GM21390 (cell line): ENCODE measurements at regions not wholly inside any gene's neighbourhood (a gene's known extent, or its start where the extent isn't known, plus 50 kb on each side); places are given as distances from the start of the nearest gene placed in this dataset.
"Not testable (repeated sequence)": the region's sequence is repeated elsewhere in the genome, so short reads cannot be mapped to it uniquely, and the experiment has no call there.

Experiments
- ATAC-seq: cut with Tn5 transposase; IDR thresholded peaks from one replicate; pipeline ENCODE4 v1.9.1; 2021; ENCODE audit not compliant: unreplicated experiment

GRCh38 chr3:194054961-194055360 is 81.0 kb upstream of the HES1 start:
- no peak for ATAC-seq

DNA sequence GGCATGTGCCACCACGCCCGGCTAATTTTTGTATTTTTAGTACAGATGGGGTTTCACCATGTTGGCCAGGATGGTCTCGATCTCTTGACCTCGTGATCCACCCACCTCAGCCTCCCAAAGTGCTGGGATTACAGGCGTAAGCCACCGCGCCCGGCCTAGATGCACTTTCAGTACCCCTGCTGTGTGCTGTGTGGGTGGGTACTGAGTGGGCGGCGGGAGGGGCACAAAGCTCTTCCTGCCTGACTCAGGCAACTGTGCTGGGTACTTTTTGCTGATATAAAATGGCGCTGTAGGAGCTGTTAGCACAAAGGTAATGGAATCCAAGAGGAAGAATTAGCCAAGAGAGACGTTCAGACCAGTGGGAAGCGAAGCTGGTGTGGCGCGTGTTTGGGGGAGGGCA is 79.6 kb upstream of the HES1 start:
- ATAC-seq, result not testable (repeated sequence)

- no peak for ATAC-seq
These were observed 79.1 kb upstream of the HES1 start for GRCh38 chr3:194056731-194057415.

GRCh38 chr3:194057570-194058188 is 78.3 kb upstream of the HES1 start:
- peak; percentile 33 for ATAC-seq

DNA sequence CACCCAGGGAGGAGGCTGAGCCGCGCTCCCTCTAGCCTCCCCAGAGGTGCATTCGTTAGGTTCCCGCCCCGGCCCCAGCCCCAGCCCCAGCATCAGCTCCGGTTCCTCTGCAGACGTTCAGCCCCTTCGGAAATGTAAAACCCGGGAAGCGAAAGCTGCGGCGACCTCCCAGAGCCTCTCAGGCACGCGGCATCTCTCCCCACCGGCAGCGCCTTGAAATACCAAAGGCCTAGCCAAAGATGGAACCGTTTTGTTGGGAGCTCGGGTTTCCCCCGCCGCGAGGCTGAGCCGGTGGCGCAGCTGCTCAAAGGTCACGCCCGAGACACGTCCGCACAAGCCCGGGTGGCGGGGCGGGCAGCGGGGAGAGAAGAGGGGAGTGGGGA is 77.8 kb upstream of the HES1 start:
- peak; percentile 70 for ATAC-seq

DNA sequence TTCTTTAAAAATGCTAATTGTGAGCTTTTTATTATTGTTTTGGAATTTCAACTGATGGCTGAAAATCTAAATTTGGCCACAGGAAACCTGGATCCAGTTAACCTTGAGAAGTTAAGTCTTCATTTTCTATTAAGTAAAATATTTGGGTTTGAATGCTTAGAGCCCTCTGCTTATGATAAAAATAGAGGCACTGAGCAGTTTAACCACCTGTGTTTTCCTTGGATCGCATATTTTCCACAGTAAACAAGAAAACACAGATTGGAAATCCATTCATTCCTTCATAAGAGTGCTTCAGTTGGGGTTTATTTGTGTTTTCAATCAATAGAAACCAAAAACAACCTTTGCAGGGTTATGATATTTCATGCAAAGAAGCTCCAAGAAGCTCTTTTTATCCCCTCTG is 77.2 kb upstream of the HES1 start:
- ATAC-seq, result no peak

DNA sequence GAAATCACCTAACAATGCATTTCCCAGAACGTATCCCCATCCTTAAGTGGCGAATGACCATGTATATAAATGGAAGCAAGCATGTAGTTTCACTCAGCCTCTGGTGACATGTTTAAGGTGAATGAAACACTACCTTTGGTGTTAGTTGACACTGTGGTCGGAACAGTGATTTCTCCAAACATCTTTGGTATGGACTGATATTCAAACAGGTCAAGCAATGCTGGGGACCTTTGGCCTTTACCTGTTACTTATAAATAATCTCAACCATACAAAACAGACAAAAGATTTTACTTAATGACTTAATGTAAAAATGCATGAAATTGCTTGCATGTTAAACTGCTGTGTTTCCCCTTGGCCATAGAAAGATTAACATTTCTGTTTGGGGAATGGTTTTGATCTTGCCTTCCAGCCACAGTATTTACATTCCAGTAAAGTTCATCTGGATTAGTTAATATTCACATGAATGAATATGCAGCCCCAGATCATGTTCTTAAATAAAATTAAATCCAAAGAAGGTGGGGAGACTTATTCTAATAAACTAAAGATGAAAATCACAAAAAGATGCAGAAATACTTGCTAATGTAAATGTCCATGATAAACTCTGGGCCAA is 74.4 kb upstream of the HES1 start:
- ATAC-seq, result no peak

DNA sequence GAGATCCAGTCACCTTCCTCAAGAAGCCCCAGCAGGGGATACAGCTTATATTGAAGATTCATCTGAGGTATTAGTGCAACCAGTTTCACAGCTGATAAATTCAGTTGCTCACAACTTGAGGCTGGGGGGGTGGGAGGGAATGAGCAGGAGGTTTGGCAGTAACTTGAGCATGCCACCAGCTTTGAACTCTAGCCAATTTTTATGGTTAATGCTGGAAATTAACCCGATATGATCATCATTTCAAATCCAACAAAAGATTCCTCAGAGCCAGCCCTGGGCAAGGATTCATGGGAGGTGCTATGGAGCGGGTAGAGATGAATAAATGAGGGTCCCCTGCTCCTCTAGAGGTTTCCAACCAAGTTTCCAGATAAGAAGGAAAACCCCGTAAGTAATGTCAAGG is 73.1 kb upstream of the HES1 start:
- no peak for ATAC-seq

- no peak for ATAC-seq
These were observed 71.3 kb upstream of the HES1 start for GRCh38 chr3:194064380-194065332.

GRCh38 chr3:194067327-194067726 is 68.6 kb upstream of the HES1 start:
- ATAC-seq, result not testable (repeated sequence)

DNA sequence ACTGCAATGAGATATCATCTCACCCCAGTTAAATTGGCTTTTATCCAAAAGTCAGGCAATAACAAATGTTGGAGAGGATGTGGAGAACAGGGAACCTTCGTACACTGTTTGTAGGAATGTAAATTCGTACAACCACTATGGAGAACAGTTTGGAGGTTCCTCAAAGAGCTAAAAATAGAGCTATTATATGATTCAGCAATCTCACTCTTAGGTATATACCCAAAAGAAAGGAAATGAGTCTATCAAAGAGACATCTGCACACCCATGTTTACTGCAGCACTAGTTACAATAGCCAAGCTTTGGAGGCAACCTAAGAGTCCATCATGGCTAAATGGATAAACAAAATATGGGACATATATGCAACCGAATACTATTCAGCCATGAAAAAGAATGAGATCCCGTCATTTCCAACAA is 68.0 kb upstream of the HES1 start:
- ATAC-seq, result no peak

- no peak for ATAC-seq
These were observed 66.3 kb upstream of the HES1 start for GRCh38 chr3:194069421-194070219.

DNA sequence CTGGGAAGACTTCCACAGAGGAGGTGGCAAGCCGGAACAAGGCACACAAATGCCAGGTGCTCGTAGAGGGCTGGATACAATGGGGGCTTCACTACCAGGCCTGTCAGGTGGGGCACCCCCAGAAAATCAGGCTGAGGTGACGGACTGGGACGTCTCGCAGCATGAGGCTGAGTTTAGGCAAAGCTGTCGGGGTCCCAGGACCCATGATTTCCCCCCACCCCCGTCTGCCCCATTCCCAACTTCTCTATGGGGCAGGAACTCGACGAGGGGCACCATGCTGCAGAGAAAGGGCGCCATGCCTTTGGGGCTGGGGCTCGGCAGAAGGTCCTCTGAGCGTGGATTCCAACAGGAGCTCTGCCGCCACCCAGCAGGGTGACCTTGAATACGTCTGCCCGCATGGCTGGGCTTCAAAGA is 65.7 kb upstream of the HES1 start:
- ATAC-seq, result no peak

DNA sequence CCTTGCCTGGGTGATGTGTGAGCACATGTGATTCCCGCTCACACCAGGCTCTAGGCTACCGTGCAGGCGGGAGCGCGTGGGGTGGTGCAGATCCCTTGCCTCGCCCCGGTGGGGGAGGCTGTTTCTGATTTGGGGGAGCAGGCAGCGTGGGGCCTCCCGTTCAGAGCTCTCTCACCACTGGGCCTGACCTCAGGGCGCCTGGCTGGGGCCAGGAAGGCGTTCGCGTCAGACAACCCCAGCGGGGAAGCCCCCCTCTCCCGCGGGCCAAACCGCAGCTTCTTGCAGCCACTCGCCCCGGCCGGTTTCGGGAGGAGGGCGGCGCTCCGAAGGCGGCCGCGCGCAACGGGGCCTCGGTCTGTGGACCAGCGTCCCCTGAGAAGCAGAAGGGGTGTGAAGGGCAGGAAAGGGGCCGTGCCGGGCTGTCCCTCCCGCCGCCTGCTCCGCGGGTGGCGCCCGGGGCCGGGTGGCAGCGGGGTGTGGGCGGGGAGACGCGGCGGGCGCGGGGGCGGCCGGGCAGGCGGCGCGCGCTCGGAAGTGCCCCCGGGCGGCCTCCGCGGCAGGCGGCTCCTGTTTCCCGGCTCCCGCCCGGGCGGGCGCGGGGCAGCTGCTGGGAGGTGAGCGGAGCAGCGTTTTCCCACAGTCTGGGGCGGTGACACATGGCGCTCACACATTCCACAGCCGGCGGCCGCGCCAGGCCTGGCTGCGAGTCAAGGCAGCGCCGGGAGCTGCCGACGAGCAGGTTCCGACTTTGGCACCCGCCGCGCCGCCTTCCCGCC is 65.1 kb upstream of the HES1 start:
- peak; percentile 96 for ATAC-seq

- ATAC-seq, result no peak
These were observed 63.9 kb upstream of the HES1 start for GRCh38 chr3:194072097-194072428.

DNA sequence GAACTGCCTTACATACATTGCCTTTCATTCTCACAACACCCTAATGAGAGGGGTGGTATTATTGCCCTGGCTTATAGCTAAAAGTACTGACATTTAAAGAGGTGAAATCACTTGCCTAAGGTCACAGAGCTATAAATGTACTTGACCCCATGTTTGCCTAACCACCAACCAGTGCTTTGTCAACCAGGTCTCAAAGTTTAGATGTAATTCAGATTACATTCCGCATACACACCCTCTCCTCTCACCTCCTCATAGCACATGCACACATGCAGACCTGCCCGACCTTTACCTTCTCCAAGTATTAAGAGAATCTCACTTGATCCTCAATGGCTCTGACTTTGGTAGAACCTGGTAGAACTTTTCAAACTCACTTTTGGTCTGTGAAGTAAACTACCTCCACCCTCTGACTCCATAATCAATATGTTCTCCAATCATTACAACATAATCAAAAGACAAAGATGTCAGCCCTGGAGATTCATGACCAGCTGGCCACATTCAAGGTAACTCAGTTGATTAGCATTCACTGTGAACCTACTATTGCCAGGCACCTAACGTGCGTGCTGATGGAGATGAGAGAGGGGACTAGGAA is 63.2 kb upstream of the HES1 start:
- no peak for ATAC-seq

DNA sequence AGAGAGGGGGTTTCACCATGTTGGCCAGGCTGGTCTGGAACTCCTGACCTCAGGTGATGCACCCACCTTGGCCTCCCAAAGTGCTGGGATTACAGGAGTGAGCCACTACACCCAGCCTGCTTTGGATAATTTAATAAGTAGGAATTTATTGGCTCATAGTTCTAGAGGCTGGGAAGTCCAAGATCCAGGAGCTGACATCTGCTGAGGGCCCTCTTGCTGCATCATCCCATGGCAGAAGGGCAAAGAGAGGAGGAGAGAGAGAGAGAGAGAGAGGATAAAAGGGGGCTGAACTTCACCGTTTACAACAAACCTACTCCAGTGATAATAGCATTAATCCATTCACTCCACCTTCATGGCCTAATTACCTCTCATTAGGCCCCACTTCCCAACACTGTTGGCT is 62.0 kb upstream of the HES1 start:
- ATAC-seq, result no peak

GRCh38 chr3:194075088-194075615 is 60.8 kb upstream of the HES1 start:
- ATAC-seq, result no peak

DNA sequence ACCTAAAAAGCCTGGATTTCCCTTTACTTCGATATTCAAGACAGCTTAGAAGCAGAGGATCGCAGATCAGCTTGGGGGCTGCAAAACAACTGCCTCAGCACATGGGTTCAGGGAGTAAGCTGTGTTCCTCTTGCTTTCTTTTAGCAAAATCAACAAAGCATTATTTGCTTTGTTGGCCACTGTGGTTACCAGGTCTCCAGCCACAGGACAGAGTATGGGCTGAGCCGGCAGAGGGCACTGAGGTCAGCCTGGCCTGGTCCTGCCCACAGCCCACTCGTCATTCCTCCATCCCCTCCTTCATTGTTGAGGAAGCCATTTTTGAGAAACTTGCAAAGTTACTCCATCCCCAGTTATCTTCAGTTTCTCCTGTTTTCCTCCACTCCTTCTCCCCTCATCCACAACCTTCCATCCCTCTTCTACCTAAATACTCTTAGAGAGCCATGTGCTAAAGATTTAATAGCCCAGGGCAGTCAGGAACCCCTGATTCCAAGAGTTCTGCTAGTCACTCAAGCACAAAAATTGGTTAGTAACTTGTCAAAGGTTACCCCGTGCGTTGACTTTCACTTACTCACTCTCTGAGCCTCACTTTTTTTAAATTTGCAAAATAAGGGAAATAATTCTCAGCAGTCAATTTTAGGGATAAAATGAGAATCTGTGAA is 60.0 kb upstream of the HES1 start:
- no peak for ATAC-seq
